ENCODE measurements at regions not wholly inside any gene's neighbourhood (a gene's known extent, or its start where the extent isn't known, plus 50 kb on each side); places are given as distances from the start of the nearest gene placed in this dataset.
A peak's percentile ranks its signal among the peaks of the same experiment; 100 is the strongest.

DNA sequence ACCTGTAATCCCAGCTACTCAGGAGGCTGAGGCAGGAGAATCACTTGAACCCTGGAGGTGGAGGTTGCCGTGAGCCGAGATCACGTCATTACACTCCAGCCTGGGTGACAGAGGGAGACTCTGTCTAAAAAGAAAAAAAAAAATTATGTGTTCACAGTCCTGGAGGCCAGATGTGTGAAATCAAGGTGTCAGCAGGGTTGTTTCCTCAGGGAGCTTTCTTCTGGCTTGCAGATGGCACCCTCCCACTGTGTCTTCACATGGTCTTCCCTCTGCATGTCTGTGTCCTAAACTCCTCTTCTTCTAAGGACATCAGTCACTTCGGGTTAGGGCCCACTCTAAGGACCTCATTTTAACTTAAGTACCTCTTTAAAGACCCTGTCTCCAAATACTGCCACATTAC, 56.1 kb upstream of the UBE2E1 start:
- TF ChIP-seq L3MBTL2 (conservative IDR thresholded peaks at IDR 0.05), result no peak
- no peak for TF ChIP-seq SUZ12 (IDR thresholded peaks at IDR 0.05)
- no peak for TF ChIP-seq FOXK2 (IDR thresholded peaks at IDR 0.05)
- no peak for TF ChIP-seq ARNT (IDR thresholded peaks at IDR 0.05)
- TF ChIP-seq LEF1 (IDR thresholded peaks at IDR 0.05; ENCODE audit: borderline replicate concordance), result no peak
- no peak for TF ChIP-seq ELF4 (IDR thresholded peaks at IDR 0.05)
- TF ChIP-seq FOXM1 (IDR thresholded peaks at IDR 0.05; ENCODE audit: borderline replicate concordance), result no peak
- TF ChIP-seq, protein P1, sequence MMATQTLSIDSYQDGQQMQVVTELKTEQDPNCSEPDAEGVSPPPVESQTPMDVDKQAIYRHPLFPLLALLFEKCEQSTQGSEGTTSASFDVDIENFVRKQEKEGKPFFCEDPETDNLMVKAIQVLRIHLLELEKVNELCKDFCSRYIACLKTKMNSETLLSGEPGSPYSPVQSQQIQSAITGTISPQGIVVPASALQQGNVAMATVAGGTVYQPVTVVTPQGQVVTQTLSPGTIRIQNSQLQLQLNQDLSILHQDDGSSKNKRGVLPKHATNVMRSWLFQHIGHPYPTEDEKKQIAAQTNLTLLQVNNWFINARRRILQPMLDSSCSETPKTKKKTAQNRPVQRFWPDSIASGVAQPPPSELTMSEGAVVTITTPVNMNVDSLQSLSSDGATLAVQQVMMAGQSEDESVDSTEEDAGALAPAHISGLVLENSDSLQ (IDR thresholded peaks at IDR 0.05), result no peak
- ChIA-PET POLR2A (interaction anchor here (0.7 kb wide), 1 partner anchor 169 kb away, joined by 3 read pairs; no protein-coding TSS in a partner anchor), CTCF (interaction anchor here (0.6 to 1.2 kb wide), 2 partner anchors 26 to 39 kb away, joined by 3 read pairs; no protein-coding TSS in a partner anchor)
- no peak for DNase-seq (ENCODE audit: extremely low spot score)

DNA sequence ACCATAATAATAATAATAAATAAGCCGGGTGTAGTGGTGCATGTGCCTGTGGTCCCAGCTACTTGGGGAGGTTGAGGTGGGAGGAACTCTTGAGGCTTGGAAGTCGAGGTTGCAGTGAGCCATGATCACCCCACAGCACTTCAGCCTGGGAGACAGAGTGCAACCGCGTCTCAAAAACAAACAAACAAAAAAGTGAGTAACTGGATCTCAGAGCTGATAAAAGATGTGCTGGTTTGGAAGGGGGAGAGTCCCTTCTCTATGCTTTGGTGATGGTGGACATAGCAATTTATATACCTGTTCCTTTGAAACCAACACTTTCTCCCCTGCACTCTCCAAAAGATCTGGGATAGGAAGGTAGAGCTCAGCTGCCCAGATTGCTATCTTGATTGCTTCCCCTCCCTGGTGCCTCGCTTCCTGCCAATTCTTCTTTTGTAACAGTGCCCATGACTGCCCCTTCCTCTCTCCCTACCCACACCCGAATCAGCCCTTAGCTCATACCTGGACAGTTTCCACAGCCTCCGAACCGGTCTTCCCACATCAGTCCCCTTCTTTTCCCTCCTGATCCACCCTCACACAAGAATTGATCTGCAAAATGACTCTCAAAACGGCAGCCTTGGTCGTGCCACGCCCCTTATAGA, 55.1 kb upstream of the UBE2E1 start:
- POLR2A ChIA-PET, result no interaction called here
- no peak for DNase-seq (ENCODE audit: extremely low spot score)
- TF ChIP-seq, protein P1 (IDR thresholded peaks at IDR 0.05), result no peak
- TF ChIP-seq CTBP1 (IDR thresholded peaks at IDR 0.05; ENCODE audit: borderline replicate concordance), result no peak
- no peak for TF ChIP-seq ZNF384 (IDR thresholded peaks at IDR 0.05)
- no peak for TF ChIP-seq BHLHE40 (IDR thresholded peaks at IDR 0.05; ENCODE audit: borderline replicate concordance)
- TF ChIP-seq L3MBTL2 (conservative IDR thresholded peaks at IDR 0.05), result no peak
- no peak for TF ChIP-seq HDGF (IDR thresholded peaks at IDR 0.05; ENCODE audit: borderline replicate concordance)
- TF ChIP-seq LEF1 (IDR thresholded peaks at IDR 0.05; ENCODE audit: borderline replicate concordance), result no peak
- no peak for TF ChIP-seq TARDBP (IDR thresholded peaks at IDR 0.05)
- no peak for TF ChIP-seq FOXM1 (IDR thresholded peaks at IDR 0.05; ENCODE audit: borderline replicate concordance)
- no peak for TF ChIP-seq SP1 (IDR thresholded peaks at IDR 0.05)
- no peak for TF ChIP-seq ELF4 (IDR thresholded peaks at IDR 0.05)
- TF ChIP-seq ARNT (IDR thresholded peaks at IDR 0.05), result no peak
- TF ChIP-seq FOXA1 (IDR thresholded peaks at IDR 0.05), result no peak
- no peak for TF ChIP-seq SUZ12 (IDR thresholded peaks at IDR 0.05)
- no peak for TF ChIP-seq FOXK2 (IDR thresholded peaks at IDR 0.05)
- no peak for TF ChIP-seq NFRKB (IDR thresholded peaks at IDR 0.05)
- CTCF ChIA-PET, result no interaction called here

DNA sequence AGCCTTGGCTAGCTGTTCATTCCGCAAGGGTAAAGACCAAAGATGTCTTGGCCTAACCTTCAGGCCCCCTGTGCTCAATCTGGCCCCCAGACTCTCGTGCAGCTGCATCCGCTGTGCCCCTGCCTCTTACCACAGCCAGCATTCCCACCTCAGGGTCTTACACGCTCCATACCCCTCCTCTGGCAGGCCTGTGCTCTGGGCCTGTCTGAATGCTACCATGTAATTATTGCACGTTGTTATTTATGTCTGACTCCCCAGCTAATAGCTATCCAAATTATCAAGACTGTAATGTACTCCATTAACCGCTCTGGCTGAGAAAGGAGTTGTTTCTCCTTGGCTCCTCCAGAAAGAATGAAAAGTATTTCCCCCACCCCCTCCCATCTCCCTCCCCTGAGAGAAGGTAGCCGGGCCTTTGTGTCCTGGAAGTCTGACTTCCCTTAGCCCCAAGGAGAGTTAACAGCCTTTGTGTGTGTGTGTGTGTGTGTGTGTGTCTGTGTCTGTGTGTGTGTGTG, 54.5 kb upstream of the UBE2E1 start:
- POLR2A ChIA-PET, result no interaction called here
- CTCF ChIA-PET, result no interaction called here
- TF ChIP-seq L3MBTL2 (conservative IDR thresholded peaks at IDR 0.05) (no peak), BHLHE40 (IDR thresholded peaks at IDR 0.05; ENCODE audit: borderline replicate concordance) (no peak), SP1 (IDR thresholded peaks at IDR 0.05) (no peak), ARNT (IDR thresholded peaks at IDR 0.05) (no peak), ELF4 (IDR thresholded peaks at IDR 0.05) (no peak), ZNF384 (IDR thresholded peaks at IDR 0.05) (no peak), FOXM1 (IDR thresholded peaks at IDR 0.05; ENCODE audit: borderline replicate concordance) (no peak), HDGF (IDR thresholded peaks at IDR 0.05; ENCODE audit: borderline replicate concordance) (no peak), CTBP1 (IDR thresholded peaks at IDR 0.05; ENCODE audit: borderline replicate concordance) (no peak), SUZ12 (IDR thresholded peaks at IDR 0.05) (no peak), NFRKB (IDR thresholded peaks at IDR 0.05) (no peak), LEF1 (IDR thresholded peaks at IDR 0.05; ENCODE audit: borderline replicate concordance) (no peak), TARDBP (IDR thresholded peaks at IDR 0.05) (no peak)
- TF ChIP-seq, protein P1 (IDR thresholded peaks at IDR 0.05), result no peak
- no peak for DNase-seq (ENCODE audit: extremely low spot score)

DNA sequence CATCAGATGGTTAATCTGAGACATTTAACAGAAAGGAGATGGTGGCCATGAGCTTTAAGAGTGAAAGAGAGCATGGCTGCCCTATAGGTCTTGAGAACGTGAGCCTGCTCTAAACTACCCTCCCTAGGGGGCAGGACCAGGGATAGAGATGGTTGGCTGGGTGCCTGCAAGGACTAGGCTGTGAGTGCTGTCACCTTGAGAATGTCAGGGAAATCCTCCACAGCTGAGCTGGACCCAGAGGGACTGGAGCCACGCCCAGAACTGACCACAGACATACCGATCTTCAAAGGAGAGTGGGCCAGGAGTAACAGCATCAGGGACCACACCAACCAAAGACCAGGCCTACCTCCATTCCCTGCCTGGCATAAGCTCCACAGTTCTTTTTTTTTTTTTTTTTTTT, 53.6 kb upstream of the UBE2E1 start:
- CTCF ChIA-PET, result no interaction called here
- POLR2A ChIA-PET, result no interaction called here
- DNase-seq (ENCODE audit: extremely low spot score), result no peak
- TF ChIP-seq, protein P1 (IDR thresholded peaks at IDR 0.05), result no peak
- TF ChIP-seq L3MBTL2 (conservative IDR thresholded peaks at IDR 0.05), result no peak
- TF ChIP-seq LEF1 (IDR thresholded peaks at IDR 0.05; ENCODE audit: borderline replicate concordance), result no peak
- TF ChIP-seq ELF4 (IDR thresholded peaks at IDR 0.05), result no peak
- no peak for TF ChIP-seq SP1 (IDR thresholded peaks at IDR 0.05)
- TF ChIP-seq TARDBP (IDR thresholded peaks at IDR 0.05), result no peak
- TF ChIP-seq HDGF (IDR thresholded peaks at IDR 0.05; ENCODE audit: borderline replicate concordance), result no peak
- no peak for TF ChIP-seq BHLHE40 (IDR thresholded peaks at IDR 0.05; ENCODE audit: borderline replicate concordance)
- no peak for TF ChIP-seq NFRKB (IDR thresholded peaks at IDR 0.05)
- no peak for TF ChIP-seq ARNT (IDR thresholded peaks at IDR 0.05)
- no peak for TF ChIP-seq FOXK2 (IDR thresholded peaks at IDR 0.05)
- TF ChIP-seq CTBP1 (IDR thresholded peaks at IDR 0.05; ENCODE audit: borderline replicate concordance), result no peak
- no peak for TF ChIP-seq FOXM1 (IDR thresholded peaks at IDR 0.05; ENCODE audit: borderline replicate concordance)
- TF ChIP-seq SUZ12 (IDR thresholded peaks at IDR 0.05), result no peak
- TF ChIP-seq ZNF384 (IDR thresholded peaks at IDR 0.05), result no peak
- TF ChIP-seq FOXA1 (IDR thresholded peaks at IDR 0.05), result no peak

DNA sequence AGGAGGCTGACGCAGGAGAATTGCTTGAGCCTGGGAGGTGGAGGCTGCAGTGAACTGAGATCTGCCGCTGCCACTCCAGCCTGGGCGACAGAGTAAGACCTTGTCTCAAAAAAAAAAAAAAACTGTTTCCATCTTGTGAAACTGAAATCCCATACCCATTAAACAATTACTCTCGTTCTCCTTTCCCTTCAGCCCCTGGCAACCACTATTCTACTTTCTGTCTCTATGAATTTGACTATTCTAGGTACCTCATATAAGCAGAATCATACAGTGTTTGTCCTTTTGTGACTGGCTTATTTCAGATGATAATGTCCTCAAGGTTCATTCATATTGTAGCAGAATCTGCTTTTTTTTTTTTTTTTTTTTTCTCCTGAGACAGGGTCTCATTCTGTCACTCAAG, 51.5 kb upstream of the UBE2E1 start:
- DNase-seq (ENCODE audit: extremely low spot score), result no peak
- no peak for TF ChIP-seq FOXA1 (IDR thresholded peaks at IDR 0.05)
- peak; percentile 37; the same call in 1 of the 2 replicates for TF ChIP-seq ZNF384 (IDR thresholded peaks at IDR 0.05)
- ChIA-PET CTCF (no interaction called here), POLR2A (interaction anchor here (0.7 to 2.0 kb wide), 2 partner anchors 11 to 163 kb away, joined by 5 to 6 read pairs; partner anchors contain the start of genes NKIRAS1 and RPL15)
